ENCODE measurements at regions not wholly inside any gene's neighbourhood (a gene's known extent, or its start where the extent isn't known, plus 50 kb on each side); places are given as distances from the start of the nearest gene placed in this dataset.

DNA sequence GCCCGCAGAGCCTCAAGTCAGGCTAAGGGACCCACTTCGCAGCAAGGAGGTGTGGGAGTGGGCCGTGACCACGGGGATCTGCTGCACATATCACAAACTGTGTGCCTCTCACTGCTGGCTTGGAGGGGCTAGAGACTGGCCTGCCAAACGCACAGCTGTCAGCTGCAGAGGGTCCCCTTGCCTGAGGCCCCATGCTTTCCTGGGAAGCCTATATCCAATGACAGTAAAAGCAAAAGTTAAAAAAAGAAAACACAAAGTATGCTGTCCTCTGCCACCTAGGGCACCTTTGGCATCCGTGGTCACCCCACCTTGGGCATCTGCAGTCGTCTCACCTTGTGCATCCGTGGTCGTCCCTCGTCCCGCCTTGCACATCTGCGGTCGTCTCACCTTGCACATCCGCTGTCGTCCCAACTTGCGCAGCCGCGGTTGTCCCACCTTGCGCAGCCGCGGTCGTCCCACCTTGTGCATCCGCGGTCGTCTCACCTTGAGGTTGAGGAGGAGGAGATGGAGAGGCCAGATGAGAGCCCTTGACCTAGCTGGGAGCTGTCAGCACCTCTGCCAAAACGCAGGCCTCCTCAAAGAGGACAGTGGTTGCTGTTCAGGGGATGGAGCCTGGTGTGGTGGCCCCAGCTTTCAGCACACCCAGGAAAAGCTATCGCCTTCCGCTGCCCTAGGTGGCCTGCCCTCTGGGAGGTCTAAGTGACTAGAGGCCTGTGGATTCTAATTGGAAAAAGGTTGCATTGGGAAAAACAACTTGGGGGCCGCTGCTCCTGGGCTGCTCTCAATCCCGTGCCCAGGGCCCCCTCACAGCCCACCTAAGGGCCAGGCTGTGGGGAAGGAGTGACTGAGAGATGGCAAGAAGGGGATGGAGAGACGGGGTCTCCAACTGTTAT lies 90.5 kb downstream of the MYEOV start:
- no peaks in the 10 kb centered on the region for H3K4me1 Mint-ChIP-seq (ENCODE audit: insufficient read depth, unreplicated experiment)
- TF ChIP-seq, protein P1, sequence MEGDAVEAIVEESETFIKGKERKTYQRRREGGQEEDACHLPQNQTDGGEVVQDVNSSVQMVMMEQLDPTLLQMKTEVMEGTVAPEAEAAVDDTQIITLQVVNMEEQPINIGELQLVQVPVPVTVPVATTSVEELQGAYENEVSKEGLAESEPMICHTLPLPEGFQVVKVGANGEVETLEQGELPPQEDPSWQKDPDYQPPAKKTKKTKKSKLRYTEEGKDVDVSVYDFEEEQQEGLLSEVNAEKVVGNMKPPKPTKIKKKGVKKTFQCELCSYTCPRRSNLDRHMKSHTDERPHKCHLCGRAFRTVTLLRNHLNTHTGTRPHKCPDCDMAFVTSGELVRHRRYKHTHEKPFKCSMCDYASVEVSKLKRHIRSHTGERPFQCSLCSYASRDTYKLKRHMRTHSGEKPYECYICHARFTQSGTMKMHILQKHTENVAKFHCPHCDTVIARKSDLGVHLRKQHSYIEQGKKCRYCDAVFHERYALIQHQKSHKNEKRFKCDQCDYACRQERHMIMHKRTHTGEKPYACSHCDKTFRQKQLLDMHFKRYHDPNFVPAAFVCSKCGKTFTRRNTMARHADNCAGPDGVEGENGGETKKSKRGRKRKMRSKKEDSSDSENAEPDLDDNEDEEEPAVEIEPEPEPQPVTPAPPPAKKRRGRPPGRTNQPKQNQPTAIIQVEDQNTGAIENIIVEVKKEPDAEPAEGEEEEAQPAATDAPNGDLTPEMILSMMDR (IDR thresholded peaks at IDR 0.05; ENCODE audit: unreplicated experiment) = no peak
- no peak for DNase-seq (ENCODE audit: unreplicated experiment)
- peaks cover 11% of the 10 kb centered on the region for H3K9me3 Mint-ChIP-seq (ENCODE audit: unreplicated experiment)
- POLR2A ChIA-PET = no interaction called here
- H3K27me3 Mint-ChIP-seq (ENCODE audit: insufficient read depth, unreplicated experiment) = no peaks in the 10 kb centered on the region
- no peak overlapping the region for H3K4me3 Mint-ChIP-seq (ENCODE audit: unreplicated experiment)
- BruUV-seq (replicated peaks) = no TSS peak
- CTCF ChIA-PET = no interaction called here
- H3K27ac Mint-ChIP-seq (ENCODE audit: low read depth, unreplicated experiment) = no peak overlapping the region
- intact Hi-C loops (cut with micrococcal nuclease) = no loop called here
- H3K36me3 Mint-ChIP-seq (ENCODE audit: insufficient read depth, unreplicated experiment) = no peaks in the 10 kb centered on the region

DNA sequence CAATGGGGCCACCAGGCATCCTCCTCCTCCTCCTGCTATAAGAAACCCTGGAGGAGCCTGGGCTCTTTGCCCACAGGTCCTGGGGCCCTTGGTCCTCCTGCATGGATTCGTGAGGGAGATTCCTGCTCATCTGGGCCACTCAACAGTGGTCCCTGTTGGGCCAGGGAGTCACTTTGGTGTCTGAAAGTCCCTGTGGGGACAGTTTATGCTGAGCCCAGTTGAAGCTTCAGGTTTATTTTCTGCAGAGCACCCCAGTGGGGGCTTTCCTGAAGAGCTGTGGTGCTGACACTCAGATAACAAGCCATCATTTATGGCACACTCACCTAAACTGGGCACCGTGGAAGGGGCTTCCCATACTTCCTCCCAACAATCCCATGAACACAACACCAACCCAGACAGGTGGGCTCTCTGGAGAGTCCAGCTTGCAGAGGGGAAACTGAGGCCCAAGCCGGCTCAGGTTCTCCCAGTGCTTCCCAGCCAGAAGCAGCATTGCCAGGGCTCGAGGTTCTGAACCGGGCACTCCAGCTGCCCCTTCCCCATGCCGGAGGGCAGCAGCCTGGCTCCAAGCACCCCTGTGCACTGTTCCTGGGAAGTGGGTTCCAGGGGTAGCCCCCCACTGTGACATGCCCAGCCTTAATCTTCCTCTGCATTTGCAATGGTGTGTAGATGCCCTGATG lies 91.3 kb downstream of the MYEOV start:
- Mint-ChIP-seq H3K4me1 (ENCODE audit: insufficient read depth, unreplicated experiment) (no peaks in the 10 kb centered on the region), H3K36me3 (ENCODE audit: insufficient read depth, unreplicated experiment) (no peaks in the 10 kb centered on the region), H3K9me3 (ENCODE audit: unreplicated experiment) (peaks cover 11% of the 10 kb centered on the region), H3K27me3 (ENCODE audit: insufficient read depth, unreplicated experiment) (no peaks in the 10 kb centered on the region), H3K27ac (ENCODE audit: low read depth, unreplicated experiment) (no peak overlapping the region), H3K4me3 (ENCODE audit: unreplicated experiment) (no peak overlapping the region)
- BruUV-seq (replicated peaks) = no TSS peak
- intact Hi-C loops (cut with micrococcal nuclease) = no loop called here
- TF ChIP-seq, protein P1 (IDR thresholded peaks at IDR 0.05; ENCODE audit: unreplicated experiment) = no peak
- no peak for DNase-seq (ENCODE audit: unreplicated experiment)
- POLR2A ChIA-PET = no interaction called here
- CTCF ChIA-PET = no interaction called here

DNA sequence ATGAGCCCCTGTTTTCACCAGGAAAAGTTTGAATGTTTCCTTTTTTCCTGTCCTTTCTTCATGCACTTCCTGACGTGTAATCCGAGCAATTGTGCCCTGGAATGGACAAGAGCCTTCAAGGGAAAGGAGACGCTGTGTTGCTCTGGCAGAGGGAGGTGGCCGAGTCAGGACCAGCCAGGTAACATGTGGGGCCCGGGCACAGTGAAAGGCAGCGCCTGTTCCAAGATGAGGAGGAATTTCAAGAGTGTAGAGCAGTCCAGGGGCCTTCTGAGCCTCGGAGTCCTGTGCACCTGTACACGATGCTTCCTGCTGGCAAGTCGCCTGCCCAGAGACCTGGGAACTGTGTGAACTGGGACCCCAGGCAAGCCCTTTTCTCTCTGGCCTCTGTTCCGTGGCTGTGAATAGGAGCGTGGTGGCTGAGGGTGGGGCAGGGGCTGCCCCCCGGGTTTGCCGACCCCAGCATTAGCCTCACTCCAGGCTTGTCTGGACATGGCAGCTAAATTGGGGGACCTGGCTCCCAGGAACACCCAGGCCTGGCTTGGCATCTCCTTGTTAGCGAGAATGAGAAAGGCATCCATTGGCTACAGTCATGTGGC lies 92.0 kb downstream of the MYEOV start:
- H3K36me3 Mint-ChIP-seq (ENCODE audit: insufficient read depth, unreplicated experiment) = no peaks in the 10 kb centered on the region
- BruUV-seq (replicated peaks) = no TSS peak
- intact Hi-C loops (cut with micrococcal nuclease) = no loop called here
- H3K9me3 Mint-ChIP-seq (ENCODE audit: unreplicated experiment) = peaks cover 11% of the 10 kb centered on the region
- H3K4me1 Mint-ChIP-seq (ENCODE audit: insufficient read depth, unreplicated experiment) = no peaks in the 10 kb centered on the region
- ChIA-PET POLR2A (interaction anchor here (0.6 kb wide), 1 partner anchor 61 kb away, joined by 4 read pairs; no protein-coding TSS in a partner anchor), CTCF (interaction anchor here (0.5 kb wide), 1 partner anchor 58 kb away, joined by 3 read pairs; no protein-coding TSS in a partner anchor)
- no peak overlapping the region for H3K4me3 Mint-ChIP-seq (ENCODE audit: unreplicated experiment)
- no peaks in the 10 kb centered on the region for H3K27me3 Mint-ChIP-seq (ENCODE audit: insufficient read depth, unreplicated experiment)
- TF ChIP-seq, protein P1 (IDR thresholded peaks at IDR 0.05; ENCODE audit: unreplicated experiment) = no peak
- H3K27ac Mint-ChIP-seq (ENCODE audit: low read depth, unreplicated experiment) = no peak overlapping the region
- DNase-seq (ENCODE audit: unreplicated experiment) = no peak

Data from MCF 10A (cell line).